GM20431 (cell line): ENCODE measurements at regions not wholly inside any gene's neighbourhood (a gene's known extent, or its start where the extent isn't known, plus 50 kb on each side); places are given as distances from the start of the nearest gene placed in this dataset.
"Not testable (repeated sequence)": the region's sequence is repeated elsewhere in the genome, so short reads cannot be mapped to it uniquely, and the experiment has no call there.

Experiments used
- in situ Hi-C: fragments of 300-500 bp; cut with MseI, MboI; formaldehyde crosslinking; loops from one replicate; pipeline ENCODE4 v1.15.0; 2020; ENCODE audit warnings: low sequenced_read_pairs; ENCODE audit not compliant: unreplicated experiment

DNA sequence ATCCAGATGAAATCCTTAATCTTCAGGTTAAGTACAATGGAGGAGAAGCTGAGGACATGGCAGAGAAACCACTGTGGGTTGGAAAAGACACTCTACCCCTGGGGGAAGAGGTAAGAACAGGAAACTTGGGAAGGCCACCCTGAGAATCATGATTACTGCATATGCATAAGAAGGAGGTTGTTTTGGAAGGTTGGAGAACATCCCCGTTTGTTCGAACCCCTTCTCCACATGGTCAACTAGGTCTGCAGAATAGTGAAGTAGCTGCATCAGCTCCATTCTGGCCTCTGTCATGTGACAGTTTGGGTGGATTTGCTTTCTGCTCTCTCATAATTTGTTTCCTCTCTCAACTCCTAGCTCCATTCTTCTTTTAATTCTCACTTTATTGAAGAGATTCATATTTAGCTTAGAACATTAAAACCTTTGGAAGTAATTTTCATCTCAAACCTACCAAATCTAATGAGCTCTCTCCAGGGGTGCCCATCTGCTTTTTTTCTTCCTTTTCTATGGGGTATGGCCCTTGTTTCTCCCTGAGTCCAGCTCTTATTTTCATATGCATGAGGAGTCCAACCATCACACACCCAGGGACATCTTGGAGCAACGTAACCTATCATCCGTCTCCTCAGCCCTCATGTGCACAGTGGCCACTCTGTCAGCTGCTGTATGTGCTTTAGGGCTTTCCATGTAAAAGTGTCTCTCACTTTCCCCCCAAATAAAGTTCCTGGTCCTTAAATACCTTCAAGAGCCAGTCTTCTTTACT is 820.3 kb downstream of the TMEM121 start:
- in situ Hi-C loops: no loop called here

GRCh38 chr14:106347291-106347778 is 821.0 kb downstream of the TMEM121 start:
- in situ Hi-C loops: no loop called here

- in situ Hi-C loops: no loop called here
These were observed 821.7 kb downstream of the TMEM121 start for GRCh38 chr14:106347890-106348755.

DNA sequence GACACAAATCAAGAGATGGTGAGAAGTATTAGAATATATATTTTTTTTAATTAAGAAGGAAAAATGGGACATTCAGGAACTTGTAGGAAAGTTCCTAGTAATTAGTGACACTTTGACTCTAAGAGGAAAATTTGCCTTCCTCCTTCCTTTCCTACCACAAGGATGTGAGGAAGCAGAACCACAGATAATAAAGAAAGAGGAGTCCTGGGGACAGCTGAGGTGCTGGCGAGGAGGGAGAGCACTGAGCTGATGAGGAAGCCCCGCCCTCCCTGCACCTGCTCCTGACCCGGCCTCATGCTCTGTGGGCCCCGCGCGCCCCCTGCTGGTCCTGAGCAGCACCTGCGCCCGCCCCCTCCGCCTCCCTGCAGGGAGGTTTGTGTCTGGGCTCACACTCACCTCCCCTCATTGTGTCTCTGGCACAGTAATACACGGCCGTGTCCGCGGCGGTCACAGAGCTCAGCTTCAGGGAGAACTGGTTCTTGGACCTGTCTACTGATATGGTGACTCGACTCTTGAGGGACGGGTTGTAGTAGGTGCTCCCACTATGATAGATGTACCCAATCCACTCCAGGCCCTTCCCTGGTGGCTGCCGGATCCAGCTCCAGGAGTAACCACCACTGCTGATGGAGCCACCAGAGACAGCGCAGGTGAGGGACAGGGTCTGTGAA is 822.6 kb downstream of the TMEM121 start:
- in situ Hi-C loops: not testable (repeated sequence)

DNA sequence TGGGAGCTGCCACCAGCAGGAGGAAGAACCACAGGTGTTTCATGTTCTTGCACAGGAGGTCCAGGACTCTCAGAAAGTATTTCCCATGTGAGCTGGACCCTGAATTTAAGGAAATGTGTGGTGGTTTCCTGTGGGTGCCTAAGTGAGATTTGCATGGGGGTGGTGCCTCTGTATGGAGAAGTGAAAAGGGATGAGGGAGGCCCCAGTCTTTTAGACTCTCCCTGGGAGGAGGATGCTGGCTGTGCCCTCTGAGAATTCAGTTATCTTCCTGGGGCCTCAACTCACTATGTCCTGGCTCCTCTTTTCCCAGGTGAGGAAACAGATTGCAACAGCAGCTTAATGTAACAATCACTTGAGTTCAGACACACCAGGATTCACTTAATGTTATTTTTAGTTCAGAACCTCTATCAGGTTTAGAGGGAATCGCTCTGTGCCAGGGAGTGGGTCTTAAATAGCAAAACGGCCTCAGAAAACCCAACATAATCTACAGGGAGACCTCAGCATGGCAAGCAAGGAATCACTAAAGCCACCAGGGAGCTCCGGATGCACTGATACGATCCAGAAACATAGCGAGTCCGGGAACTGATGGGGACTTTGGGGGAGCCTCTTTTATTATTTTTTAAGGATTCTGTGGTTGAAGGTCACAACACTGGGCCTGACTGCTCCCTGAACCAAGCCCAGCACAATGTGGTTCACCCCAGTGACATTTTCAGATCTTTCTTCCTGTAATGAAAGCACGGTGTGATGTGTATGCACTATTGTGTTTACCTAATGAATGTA is 823.5 kb downstream of the TMEM121 start:
- in situ Hi-C loops: not testable (repeated sequence)

DNA sequence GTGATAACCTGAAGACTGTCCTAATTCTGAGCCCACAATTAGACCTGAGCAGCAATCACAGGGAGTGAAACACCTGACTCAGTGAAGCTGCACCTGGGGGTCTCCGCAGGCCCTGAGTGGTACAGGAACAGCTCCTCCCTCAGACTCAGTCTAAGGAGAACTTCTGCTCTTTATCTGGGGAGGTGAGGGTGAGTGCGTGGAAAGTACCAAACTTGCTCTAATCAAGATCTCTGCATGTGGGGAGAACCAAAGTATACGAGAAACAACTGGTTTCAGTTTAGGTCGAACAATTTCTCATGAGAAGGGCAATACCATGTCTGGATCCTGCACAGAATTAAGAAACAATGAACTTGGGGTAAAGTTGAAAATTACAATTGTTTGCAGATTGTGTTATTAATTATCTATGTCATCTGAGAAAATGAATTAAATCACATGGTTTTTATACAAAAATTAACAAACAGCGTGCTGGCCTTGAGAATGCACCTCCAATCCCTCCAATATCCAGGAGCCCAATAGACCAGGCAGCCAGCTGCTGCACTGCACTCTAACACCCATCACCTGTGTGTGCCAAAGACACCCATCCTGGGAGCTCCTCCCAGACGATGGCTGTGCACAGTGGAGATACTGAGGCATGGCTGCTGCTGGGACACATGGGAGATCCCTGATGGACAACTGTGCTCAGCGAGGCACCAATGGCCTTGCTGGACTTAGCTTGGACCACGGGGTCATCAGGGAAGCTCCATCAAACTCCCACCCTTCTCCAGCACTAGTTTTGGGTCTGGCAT is 828.8 kb downstream of the TMEM121 start:
- in situ Hi-C loops: not testable (repeated sequence)

DNA sequence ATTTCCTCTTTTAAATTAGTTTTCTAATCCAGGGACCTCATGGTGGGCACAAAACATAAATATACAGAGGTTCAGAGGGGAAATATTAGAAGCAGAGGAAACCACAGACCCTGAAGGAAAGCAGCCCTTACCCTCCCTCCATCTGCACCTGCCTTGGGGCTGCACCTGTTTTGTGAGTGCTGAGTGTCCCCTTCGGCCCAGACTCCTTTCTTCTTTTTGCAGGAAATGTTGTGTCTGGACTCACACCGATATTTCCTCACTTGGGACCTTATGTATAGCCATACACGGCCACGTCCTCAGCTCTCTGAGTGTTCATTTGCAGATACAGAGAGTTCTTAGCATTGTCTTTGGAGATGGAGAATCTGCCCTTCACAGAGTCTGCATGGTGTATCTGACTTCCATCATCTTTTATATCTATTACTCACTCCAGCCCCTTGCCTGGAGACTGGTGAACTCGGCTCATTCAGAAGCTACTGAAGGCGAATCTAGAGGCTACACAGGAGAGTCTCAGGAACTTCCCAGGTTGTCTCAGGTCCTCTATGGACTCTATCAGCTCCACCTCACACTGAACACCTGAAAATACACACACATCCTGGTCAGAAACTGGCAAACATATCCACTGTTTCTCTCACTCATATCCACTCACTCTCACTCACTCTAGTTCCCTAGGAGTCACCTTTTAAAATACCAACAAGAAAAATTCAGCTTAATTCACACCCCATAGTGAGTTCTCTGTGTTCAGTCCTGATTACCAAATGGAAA is 829.7 kb downstream of the TMEM121 start:
- in situ Hi-C loops: not testable (repeated sequence)

DNA sequence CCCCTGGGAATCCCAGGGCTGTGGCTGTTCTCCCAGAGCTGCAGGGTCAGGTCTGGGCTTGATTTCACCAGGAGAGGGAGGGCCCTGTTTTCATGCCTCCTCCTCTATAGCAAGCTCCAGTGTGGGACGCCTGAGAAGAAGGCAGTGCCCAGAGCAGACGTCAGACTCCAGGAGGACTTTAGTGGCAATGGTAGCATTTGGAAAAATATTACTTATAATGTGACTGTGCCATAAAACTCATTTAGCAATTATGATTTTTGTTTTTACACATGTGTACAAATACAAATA is 830.2 kb downstream of the TMEM121 start:
- in situ Hi-C loops: not testable (repeated sequence)

GRCh38 chr14:106359157-106359887 is 832.9 kb downstream of the TMEM121 start:
- in situ Hi-C loops: not testable (repeated sequence)

DNA sequence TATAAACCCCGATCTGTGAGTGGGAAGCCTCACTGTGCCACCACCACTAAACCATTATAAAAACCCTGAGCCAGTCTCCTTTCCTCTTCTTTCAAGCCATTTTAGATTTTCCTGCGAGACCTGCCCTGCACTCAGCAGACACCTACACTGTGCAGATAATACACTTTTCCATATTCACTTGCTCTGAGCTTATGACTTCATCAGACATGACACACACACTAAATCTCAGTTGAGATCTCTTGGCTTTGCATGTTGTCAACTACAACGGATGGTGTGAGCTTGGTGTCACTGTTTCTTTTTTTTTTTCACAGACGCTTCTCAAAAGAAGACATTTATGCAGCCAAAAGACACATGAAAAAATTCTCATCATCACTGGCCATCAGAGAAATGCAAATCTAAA is 839.0 kb downstream of the TMEM121 start:
- in situ Hi-C loops: not testable (repeated sequence)

DNA sequence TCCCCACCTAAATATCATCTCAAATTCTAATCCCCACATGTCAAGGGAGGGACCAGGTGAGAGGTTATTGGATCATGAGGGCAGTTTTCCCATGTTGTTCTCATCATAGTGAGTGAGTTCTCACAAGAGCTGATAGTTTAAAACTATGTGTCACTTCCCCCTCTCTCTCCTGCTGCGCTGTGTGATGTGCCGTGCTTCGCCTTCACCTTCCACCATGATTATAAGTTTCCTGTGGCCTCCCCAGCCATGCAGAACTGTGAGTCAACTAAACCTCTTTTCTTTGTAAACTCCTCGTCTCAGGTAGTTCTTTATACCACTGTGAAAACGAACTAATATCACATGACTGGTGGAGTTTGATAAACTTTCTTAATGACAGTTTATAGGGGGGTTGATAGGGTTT is 839.5 kb downstream of the TMEM121 start:
- in situ Hi-C loops: not testable (repeated sequence)

DNA sequence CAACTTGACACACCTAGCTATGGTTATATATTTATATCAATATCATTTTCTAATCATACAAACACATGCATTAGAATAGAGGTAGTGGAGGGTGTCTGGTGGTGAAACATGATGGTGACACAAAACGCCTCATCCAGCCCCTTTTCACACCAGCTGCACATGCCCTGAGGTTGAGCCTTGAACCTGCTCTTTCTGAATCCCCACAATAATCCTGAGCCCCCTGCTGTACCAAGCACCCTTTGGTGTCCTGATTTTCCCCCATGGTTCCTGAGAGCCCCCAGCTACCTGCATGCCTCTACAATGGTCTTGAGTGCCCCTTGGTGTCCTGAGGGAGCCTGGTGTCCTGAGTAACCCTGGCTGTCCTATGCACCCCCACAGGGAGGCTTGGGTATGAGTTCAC is 840.6 kb downstream of the TMEM121 start:
- in situ Hi-C loops: not testable (repeated sequence)

DNA sequence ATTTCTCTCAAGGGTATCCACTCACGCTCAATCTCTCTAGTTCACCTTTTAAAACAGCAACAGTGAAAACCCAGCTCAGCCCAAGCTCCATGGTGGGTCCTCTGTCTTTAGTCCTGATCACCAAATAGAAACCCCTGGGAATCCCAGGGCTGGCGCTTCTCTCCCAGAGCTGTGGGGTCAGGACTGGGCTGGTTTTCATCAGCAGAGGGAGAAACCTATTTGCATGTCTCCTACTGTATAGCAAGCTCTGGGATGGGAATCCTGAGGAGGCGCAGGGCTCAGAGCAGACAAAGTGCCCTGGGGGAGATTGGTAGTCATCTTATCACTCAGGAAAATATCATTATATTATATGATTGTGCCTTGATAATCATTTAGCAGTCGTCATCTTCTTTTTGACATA is 843.1 kb downstream of the TMEM121 start:
- in situ Hi-C loops: not testable (repeated sequence)

DNA sequence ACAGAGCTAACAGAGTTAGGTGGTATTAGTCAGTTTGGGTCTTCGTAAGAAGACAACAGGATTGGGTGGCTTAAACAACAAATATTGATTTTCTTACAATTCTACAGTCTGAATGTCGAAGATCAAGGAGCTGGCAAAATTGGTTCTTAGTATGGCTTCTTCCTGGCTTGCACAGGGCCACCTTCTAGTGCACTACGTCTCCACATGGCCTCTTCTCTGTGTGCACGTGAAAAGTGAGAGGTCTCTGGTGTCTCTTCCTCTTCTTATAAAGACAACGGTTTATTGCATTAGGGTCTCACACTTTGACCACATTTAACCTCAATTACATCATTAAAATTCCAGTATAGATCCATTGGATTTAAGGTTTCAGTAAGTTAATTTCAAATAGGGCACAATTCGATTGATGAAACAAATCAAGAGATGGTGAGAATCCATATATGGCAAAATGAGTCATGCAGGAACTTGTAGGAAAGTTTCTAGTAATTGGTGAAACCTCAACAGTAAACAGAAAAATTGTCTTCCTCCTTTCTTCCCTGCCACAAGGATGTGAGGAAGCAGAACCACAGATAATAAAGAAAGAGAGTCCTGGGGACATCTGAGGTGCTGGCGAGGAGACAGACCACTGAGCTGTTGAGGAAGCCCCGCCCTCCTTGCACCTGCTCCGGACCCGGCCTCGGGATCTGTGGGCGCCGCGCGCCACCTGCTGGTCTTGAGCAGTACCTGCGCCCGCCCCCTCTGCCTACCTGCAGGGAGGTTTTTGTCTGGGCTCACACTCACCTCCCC is 846.7 kb downstream of the TMEM121 start:
- in situ Hi-C loops: no loop called here

- in situ Hi-C loops: not testable (repeated sequence)
These were observed 847.3 kb downstream of the TMEM121 start for GRCh38 chr14:106373653-106374110.

- in situ Hi-C loops: no loop called here
These were observed 851.0 kb downstream of the TMEM121 start for GRCh38 chr14:106377432-106377831.

DNA sequence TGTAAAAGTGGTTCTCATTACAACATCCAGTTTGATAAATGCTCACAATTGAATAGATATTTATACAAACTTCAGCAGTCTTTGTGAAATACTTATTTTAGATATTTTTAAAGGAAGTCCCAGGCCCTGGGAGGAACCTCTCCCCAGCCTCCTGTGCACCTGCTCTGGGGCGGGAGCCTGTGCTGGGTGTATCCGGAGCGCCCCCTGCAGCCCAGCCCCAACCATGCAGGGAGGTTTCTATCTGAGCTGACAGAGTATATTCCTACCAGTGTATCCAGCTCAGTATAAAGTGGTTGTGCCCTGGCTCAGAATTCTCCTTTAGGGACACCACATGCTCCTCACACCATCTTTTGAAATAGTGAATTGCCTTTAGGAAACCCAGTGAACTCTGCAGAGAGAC is 851.8 kb downstream of the TMEM121 start:
- in situ Hi-C loops: no loop called here
